Effector CD8-positive, alpha-beta T cell (primary cell): ENCODE measurements at regions not wholly inside any gene's neighbourhood (a gene's known extent, or its start where the extent isn't known, plus 50 kb on each side); places are given as distances from the start of the nearest gene placed in this dataset.
"Not testable (repeated sequence)": the region's sequence is repeated elsewhere in the genome, so short reads cannot be mapped to it uniquely, and the experiment has no call there.

Source experiments
- DNase-seq: peaks from one replicate; lab custom pipeline; 2025; lab: John Stamatoyannopoulos, UW

DNA sequence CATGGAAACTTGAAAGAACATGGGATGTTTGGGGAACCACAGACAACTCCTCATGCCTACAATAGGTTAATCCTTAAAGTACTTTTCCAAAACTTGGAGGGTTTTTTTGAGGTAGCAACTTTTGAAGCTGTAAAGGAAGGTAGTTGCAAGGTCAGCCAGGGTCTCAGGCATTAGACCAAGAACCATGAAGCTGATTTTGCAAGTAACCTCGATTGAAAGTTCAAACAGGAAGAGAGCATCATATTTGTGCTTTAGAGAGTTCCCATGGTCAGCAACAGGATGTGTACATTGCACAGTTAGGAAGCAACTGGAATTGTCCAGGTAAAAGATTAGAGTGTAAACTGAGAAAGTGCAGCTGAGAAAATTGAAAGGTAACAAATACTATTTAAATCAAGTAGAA lies 199.8 kb upstream of the NR2F2 start:
- no peak for DNase-seq

DNA sequence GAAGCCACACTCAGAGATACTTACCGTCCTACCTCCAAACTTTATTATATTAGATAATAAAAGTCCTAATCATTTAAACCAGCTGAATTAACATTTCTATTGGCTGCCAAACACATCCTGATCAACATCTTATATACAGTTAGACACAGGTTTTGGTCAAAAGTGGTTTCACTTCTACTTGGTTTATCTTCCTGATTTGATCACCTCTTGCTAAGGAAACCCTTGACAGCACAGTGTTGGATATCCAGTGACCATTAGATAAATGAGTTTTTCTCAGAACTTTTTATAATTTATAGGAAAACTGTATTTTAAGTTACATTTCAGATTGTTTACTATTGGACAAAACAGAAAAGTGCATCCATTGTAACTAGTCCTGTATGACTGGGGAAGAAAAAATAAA lies 198.4 kb upstream of the NR2F2 start:
- no peak for DNase-seq

DNA sequence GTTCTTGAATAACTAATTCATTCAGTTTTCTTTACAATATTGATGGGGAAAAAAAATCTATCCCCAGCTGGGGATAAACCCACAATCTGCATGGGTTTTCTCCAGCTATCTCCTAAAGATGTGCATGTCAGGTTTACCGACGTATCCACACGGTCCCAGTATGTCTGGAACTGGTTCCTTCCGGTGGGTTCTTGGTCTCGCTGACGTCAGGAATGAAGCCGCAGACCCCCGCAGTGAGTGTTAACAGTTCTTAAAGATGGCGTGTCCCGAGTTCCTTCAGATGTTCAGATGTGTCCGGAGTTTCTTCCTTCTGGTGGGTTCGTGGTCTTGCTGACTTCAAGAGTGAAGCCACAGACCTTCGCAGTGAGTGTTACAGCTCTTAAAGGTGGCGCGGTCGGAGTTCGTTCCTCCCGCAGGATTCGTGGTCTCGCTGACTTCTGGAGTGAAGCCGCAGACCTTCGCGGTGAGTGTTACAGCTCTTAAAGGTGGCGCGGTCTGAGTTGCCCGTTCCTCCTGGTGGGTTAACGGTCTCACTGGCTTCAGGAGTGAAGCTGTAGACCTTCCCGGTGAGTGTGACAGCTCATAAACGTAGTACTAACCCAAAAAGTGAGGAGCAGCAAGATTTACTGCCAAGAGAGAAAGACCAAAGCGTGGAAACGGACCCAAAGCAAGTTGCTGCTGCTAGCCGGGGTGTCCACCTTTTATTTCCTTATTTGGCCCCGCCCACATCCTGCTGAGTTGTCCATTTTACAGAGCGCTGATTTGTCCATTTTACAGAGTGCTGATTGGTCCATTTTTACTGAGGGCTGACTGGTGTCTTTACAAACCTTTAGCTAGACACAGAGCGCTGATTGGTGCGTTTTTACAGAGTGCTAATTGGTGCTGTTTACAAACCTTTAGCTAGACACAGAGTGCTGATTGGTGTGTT lies 195.1 kb upstream of the NR2F2 start:
- DNase-seq, result no peak

DNA sequence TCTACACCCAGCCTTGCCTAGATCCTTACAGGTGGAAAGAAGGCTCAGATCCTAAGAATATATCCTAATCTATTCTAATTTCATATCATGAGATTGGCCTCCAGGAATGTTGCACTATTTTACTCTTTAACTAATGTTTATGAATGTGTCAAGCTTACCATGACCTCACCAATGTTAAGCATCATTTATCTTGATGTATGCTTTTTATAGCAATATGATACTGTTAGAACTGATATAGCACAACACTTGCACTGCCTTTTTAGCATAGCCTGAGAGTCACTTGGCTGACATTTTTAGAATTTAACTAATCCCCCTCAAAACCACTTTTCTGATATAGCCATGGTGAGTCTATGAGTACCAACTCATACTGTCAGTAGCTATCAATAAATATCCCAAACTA lies 191.5 kb upstream of the NR2F2 start:
- DNase-seq, result no peak

DNA sequence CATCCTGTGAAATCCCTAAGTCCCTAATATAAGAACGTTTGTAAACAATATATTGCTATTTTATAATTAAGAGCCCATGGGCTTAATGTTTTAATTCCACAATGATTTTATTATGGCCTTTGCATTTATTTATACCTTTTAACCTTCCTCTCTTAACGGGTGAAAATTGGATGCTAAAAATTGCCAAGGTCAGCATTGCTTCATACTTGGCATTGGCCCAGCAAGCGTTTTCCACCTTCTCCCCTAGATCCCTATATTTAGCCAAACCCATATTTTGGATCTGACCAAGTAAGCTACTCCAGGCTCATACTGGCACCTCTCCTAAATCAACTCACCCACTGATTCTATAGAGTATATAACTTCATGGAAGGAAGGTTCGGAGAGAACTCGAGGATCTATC lies 188.0 kb upstream of the NR2F2 start:
- DNase-seq, result no peak

DNA sequence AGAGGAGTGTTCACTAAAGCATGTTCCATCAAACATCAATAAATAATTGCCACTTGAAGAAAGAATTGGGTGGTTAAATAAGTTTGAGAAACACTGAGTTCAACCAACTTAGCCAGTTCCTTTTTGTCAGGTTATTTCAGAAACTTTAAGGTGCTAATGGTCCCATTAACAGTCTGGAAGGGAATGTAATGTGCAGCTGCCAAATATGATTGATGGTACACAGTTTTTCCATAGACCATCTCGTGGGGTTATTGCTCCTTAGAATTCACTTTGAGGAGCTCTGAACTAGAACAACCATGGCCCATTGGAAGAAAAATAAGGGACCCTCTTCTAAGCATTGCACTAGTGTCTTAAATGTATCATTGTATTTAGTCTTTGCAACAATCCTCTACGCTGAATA lies 185.8 kb upstream of the NR2F2 start:
- no peak for DNase-seq

DNA sequence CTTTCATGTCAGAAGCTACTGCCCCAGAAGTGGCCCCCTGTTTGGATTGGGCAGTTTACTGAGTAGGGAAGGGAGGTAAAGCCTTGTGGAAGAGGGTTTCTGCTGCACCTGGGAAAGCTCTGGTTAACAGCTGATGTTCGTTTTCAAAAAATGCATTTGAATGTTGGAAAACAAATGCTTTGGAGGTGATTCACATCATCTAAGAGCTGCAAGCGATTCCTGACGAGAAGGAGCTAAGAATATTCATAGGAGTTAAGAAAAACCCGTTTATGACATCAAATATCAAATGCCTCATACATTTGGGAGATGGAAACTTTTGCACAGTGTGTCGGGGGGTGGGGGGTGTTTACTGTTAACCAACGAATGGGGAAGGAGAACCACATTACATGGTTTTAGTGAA lies 183.8 kb upstream of the NR2F2 start:
- DNase-seq, result no peak

DNA sequence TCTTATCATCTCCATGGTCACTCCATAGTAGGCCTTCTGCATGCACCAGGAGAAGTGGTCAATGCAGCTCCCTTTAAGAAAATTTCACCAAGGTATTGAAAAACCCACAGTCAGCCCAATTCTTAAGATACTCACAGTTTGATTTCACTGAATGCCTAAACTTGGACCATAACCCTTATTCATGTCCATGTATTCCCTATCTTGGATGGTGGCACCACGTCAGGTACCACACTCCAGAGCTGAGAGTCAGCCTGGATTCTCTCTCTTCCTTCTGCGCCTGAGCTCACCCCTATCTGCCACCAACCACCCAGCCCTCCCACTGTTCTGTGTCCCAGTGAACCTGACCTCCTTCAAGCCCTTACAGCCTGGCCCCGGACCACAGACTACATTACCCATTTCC lies 183.2 kb upstream of the NR2F2 start:
- DNase-seq, result no peak

DNA sequence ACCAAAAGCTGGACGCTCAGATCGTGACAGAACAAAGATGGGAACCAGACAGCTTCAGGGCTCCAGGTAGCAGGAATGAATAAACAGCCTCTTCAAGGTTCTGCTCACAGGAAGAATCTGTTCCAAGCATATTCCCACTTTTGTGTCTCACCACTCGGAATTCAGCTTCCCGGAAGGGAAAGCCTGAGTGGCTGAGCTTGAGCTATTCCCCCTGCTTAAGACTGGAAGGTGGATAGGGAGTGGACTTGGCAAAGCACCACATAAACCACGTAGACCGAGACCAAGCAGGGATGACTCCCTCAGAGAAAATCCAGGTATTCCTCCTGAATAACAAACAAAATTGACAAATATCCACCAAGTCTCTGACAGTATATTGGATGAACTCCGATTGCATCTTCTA lies 180.2 kb upstream of the NR2F2 start:
- no peak for DNase-seq

DNA sequence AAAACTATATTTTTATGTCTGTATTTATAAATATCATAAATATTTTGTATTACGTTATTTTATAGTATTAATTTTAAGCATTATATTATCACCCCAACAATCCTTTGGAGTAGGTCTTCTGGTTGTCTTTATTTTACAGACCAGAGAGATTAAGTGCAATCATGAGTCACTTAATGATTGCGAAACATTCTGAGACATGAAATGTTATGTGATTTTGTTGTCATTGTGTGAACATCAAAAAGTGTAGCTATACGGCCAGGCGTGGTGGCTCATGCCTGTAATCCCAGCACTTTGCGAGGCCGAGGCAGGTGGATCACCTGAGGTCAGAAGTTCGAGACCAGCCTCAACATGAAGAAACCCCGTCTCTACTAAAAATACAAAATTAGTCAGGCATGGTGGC lies 178.8 kb upstream of the NR2F2 start:
- DNase-seq, result not testable (repeated sequence)

DNA sequence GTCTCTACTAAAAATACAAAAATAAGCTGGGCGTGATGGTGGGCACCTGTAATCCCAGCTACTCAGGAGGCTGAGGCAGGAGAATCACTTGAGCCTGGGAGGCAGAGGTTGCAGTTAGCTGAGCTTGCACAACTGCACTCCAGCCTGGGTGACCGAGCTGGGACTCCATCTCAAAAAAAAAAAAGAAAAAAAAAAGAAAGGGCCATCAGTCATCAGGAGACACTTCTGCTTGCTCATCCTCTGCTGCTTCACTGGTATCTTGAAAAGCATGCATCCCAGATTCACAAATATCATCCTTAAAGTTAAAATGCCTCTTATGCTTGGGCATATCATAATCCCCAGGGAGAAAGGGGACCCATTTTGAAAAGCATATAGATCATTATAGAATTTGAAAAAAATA lies 176.6 kb upstream of the NR2F2 start:
- DNase-seq, result no peak

DNA sequence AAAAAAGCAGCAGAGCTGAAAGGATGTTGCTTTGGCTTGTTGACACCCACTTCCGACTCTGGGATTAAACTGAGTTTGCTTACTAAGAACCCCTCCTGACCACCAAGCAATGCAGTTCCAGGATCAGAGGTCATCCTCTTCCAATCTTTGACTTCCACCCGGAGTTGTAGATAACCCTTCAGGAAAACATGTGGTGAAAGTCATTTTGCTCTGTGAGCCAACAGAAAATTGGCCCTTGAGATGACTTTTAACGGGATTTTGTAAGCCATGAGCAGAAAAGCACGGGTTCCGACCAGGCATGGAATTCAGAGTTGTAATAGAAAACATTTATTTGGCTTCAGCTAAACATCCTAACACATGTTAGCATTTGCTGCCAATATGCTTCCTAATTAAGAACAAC lies 171.6 kb upstream of the NR2F2 start:
- no peak for DNase-seq

DNA sequence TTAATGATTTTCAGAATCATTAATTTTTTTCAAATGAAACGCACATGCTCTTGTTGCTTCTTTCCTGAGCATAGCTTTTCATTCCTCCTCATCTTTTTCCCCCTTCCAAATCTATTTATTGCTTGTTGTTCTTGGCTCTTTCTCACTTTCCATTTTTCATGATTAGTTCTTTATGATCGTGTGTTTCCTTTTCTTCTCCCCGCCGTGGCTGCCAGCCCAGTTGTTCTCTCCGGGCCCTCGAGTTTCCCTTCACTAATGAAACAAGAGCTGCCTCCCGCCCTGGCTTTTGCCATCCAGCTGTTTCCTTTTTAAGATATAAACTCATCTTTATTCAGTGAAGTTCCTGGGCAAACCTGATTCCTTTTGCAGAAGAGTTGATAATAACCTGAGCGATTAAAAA lies 170.2 kb upstream of the NR2F2 start:
- no peak for DNase-seq

DNA sequence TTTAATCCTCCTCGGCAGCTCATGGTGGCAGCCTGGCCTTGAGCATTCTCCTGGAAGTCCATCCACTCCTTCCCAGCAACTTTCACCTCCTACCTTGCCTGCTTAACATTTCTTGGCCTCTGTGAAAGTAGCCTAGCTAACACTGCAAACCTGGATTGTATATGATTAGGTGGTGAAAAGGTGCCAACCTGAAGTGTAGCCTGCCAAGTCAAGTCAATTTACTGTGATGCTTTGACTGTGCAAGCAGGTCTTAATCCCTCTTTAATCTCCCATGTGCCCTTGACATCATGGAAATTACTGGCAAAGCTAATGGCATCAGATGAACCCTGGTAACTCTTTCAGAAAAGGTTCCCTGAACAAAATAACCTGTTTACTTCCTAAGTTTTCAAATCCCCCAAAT lies 169.7 kb upstream of the NR2F2 start:
- DNase-seq, result no peak

DNA sequence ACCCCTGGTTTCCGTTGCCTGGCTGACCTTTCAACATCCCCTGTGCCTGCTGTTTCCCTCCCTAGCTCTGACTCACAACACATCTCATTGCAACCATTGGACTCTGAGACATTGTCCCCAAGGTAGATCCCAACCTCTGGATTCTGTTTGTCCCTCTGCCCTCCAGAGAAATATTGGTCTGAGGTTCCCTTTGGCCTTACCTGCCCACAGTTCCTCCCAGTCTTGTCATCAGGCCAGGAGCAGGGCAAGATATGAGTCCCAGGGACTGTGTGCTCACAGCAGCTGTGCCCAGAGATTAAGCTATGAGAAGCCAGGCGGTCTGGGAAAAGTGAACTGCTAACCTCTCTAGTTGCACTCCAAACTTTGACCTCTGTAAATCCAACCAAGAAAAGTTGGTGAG lies 168.2 kb upstream of the NR2F2 start:
- no peak for DNase-seq

DNA sequence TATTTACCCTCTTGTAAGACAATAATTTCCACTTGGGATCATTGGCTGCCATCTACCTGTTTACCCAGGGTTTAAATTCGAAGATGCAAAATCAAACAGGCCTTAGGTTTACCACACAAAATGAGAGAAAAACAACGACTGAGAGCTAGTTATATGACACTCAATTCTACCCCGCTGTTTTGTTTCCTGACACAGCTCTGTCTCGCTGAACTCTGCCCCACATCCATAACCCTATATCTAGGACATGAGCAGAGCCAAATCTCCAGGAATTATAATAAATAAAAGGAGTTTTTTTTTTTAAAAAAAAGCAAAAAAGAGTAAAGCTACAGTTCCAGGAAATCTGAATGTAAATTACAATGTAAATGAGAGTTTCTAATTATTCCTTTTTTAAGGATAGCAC lies 165.4 kb upstream of the NR2F2 start:
- no peak for DNase-seq

DNA sequence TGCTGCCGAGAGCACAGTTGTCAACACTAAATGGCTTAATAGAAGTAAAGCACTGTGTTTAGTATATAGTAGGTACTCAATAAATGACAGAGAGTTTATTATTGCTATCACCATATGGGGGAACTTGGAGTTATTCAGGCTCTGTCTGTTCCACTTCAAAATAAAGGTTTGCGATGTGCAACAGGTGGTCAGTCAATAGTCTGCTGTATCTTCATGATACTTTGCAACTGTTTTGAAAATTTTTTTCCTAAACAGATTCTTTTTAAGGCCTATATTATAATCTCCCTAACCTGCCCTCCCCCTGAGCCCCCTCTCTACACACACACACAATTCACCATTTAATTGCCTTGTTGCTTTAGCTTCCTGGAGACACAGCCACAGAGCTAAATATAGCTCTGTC lies 164.7 kb upstream of the NR2F2 start:
- no peak for DNase-seq

DNA sequence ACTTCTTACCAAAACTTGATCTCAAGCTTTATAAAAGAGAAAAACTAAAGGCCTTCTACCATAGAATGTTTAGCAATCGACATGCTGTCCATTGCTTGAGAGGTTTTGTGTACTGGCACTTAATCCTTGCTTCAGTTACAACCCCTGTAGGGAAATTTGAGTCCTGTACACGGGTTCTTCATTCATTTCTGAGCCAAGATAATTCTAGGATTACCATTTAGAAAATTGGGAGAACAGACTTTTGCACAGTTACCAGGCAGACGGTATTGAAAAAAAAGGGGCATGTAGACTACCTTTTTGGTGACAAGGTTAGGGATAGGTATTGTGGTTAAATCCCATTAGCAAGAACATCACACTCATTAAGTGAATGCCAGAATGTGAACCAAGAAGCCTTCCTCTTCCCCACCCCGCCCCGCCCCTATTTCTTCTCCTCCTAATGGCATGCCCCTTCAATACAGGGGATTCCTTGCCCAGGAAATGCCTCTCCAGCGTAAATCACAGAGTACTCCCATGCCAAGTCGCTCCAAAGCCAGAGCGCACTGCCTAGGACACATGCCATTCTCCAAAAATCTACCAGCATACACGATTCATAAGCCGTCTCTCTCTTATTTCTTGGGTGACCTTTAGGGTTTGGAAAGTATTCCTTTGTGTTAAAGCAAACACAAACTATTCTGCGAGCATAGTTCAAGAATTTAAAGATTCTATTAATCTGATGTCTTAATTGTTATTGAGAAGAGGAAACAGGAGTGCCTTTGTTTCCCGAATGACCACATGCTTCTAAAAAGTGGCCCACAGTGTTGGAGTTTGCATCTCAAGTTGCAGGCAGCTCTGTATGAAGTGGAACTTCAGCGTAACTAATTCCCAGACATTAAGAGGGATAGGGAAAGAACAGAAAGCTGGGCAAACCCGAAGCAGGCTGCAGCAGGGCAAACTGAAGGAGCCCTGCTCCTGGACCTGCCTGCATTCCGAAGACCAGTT lies 164.0 kb upstream of the NR2F2 start:
- no peak for DNase-seq

DNA sequence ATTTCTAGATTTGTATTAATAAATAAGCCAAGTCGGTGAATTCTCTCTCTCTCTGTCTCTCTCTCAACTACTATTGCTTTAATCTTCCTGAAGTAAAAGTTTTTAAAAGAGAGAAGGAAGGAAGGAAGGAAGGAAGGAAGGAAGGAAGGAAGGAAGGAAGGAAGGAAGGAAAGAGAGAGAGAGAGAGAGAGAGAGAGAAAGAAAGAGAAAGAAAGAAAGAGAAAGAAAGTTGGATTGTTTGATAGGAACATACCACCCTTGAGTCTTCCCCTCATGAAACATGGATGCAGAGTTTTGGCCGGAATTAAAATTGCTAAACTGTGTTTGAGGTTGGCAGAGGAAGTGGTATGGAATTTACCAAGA lies 159.9 kb upstream of the NR2F2 start:
- not testable (repeated sequence) for DNase-seq

DNA sequence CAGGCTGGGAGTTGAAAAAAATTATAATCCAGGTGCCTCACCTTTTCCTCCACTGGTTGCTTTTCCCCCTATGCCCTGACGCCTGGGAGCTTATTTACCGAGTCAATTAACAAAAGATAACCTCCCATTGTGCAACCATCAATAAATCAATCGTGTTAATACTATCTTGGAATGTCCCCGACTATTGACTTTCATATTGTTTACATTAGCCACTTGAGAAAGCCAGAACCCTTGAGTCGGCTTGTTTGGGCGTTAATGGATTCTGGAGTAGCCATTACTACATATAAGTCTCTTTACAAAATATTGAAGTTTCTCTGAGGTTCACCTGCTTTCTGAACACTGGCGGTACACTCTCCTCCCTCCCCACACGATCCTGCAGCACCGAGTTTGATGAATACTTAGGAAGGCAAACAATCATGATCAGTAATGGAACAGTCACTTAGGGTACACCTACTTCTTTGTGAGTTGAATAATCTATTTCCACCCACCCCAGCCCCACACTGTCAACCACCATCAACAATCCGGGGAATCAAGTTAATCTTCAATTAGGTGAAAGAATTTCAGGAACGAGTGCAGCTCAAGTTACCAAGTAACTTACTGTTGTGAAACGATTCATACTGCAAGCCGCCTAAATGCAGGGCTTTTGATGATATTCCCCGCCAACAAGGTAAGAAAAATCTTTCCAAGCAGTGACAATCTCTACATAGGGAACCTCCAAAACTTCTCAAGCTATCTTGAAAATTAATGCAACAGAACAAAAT lies 159.3 kb upstream of the NR2F2 start:
- no peak for DNase-seq

DNA sequence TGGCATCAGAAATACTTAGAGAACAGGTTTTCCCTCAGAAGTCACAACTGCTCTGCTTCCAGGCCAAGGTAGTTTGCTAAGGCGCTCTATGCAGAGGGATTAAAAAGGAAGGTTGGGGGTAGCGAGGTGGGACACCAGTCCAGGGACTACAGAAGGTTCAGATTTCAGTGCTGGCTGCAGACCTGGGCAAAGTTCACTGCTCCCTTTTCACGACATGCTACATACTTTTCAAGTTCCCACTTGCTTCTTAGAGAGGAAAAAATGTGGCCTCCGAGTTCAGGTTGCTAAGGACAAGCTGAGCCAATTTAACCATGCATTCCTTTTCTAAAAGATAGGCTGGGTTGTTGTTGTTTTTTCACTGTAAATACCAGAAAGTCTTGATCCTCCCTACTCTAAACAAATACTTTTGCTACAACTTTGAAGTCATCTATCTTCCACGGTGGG lies 158.6 kb upstream of the NR2F2 start:
- no peak for DNase-seq

DNA sequence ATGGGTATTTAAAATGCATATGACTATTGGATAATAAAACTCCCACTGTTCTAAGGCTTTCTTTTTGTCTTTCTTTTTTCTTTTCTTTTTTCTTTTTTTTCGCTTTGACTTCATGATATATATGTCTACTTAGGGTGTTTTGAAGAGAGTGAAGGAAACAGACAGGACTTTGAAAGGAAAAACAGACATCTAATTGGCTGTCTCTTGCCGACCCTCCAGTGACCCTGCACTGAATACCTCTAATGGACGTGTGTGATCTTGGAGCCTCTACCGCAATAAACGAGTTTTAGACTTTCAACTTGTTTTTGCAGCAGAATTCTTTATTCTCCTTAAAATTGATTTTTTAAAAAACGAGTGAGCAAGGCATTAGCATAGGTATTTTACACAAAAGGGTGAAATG lies 158.1 kb upstream of the NR2F2 start:
- no peak for DNase-seq
